Esophagus muscularis mucosa (tissue), 4 donors: ENCODE measurements at regions not wholly inside any gene's neighbourhood (a gene's known extent, or its start where the extent isn't known, plus 50 kb on each side); places are given as distances from the start of the nearest gene placed in this dataset.

Experiments used
- DNase-seq: peaks from one replicate; pipeline ENCODE4 v3.0.0-alpha.2; 2017; ENCODE audit errors: extremely low spot score
- H3K27ac ChIP-seq, 4 donors: fragments of 200-600 bp; sonication (generic); replicated peaks in 1 of 4; 1 replicate in 3 of 4; 2 replicates in 1 of 4; pipeline ENCODE4 v1.5.1; 2016 to 2019; ENCODE audit warnings: mild to moderate bottlenecking in 1 of 4
- H3K27me3 ChIP-seq, 4 donors: fragments of 200-600 bp; sonication (generic); one replicate each; pipeline versions ENCODE4 v1.5.1 to v1.6.0; 2016 to 2019
- H3K36me3 ChIP-seq, 4 donors: fragments of 200-600 bp; sonication (generic); one replicate each; pipeline ENCODE4 v1.5.1; 2016 to 2019
- H3K4me1 ChIP-seq, 4 donors: fragments of 200-600 bp; sonication (generic); one replicate each; pipeline ENCODE4 v1.5.1; 2016 to 2019
- H3K4me3 ChIP-seq, 4 donors: fragments of 200-600 bp; sonication (generic); 1 replicate in 2 of 4; 2 replicates in 2 of 4; pipeline ENCODE4 v1.5.1; 2016 to 2019; ENCODE audit warnings: mild to moderate bottlenecking in 4 of 4, moderate library complexity in 1 of 4
- H3K9me3 ChIP-seq, 4 donors: fragments of 200-600 bp; sonication (generic); 1 replicate in 3 of 4; 2 replicates in 1 of 4; pipeline ENCODE4 v1.5.1; 2016 to 2019
- CTCF ChIP-seq, 3 experiments: fragments of 200-600 bp in 2 of 3; fragments of 450-650 bp in 1 of 3; sonication (generic) in 2 of 3; IDR thresholded peaks; one replicate each; pipeline ENCODE4 v1.5.1; 2017 to 2019; ENCODE audit warnings: antibody characterized with exemption in 3 of 3, mild to moderate bottlenecking in 2 of 3, moderate library complexity in 1 of 3
- EP300 ChIP-seq: sonication (generic); formaldehyde crosslinking; IDR thresholded peaks from one replicate; pipeline ENCODE4 v1.6.1; 2017; ENCODE audit warnings: antibody characterized with exemption
- POLR2A ChIP-seq: fragments of 450-650 bp; IDR thresholded peaks from one replicate; pipeline ENCODE4 v1.6.1; 2017; ENCODE audit warnings: antibody characterized with exemption, moderate library complexity, mild to moderate bottlenecking, low read depth
- POLR2AphosphoS5 ChIP-seq, 2 donors: sonication (generic); formaldehyde crosslinking; IDR thresholded peaks; one replicate each; pipeline ENCODE4 v1.6.1; 2017; ENCODE audit warnings: antibody characterized with exemption in 2 of 2
- WGBS: methylation state at CpG from one replicate; pipeline ENCODE4 v1.1.5; 2018; 5-methylcytosine and 5-hydroxymethylcytosine counted together
- intact Hi-C: fragments of 100-400 bp; cut with DNase I; formaldehyde crosslinking; loops from one replicate; pipeline ENCODE4 v1.15.1; 2023

- no peak for TF ChIP-seq POLR2AphosphoS5 (IDR thresholded peaks at IDR 0.05)
- no peak for TF ChIP-seq CTCF (IDR thresholded peaks at IDR 0.05)
- no peak for TF ChIP-seq POLR2A
- no peak for TF ChIP-seq EP300
- no peak for DNase-seq
- H3K4me1 ChIP-seq = peaks cover 0 to 1% (median 0%) of the 10 kb centered on the region in 4 donors
- intact Hi-C loops = no loop called here
- H3K9me3 ChIP-seq = no peaks in the 10 kb centered on the region
- no peak overlapping the region for H3K27ac ChIP-seq
- H3K27me3 ChIP-seq = peaks cover 0 to 46% (median 6%) of the 10 kb centered on the region in 4 donors
- no peaks in the 10 kb centered on the region for H3K36me3 ChIP-seq
- WGBS = 14% methylated on average over 7 of the region's 7 CpGs
- H3K4me3 ChIP-seq = no peak overlapping the region
Observed at GRCh38 chr3:10744098-10744465, 71.9 kb upstream of the SLC6A11 start.

GRCh38 chr3:10745392-10745791 is 70.6 kb upstream of the SLC6A11 start:
- no peak for DNase-seq
- no peak for TF ChIP-seq POLR2A
- no peak for TF ChIP-seq POLR2AphosphoS5 (IDR thresholded peaks at IDR 0.05)
- intact Hi-C loops = no loop called here
- Histone ChIP-seq H3K27ac (no peak overlapping the region), H3K4me1 (no peaks in the 10 kb centered on the region), H3K36me3 (no peaks in the 10 kb centered on the region), H3K9me3 (no peaks in the 10 kb centered on the region), H3K4me3 (no peak overlapping the region), H3K27me3 (peaks cover 0 to 40% (median 0%) of the 10 kb centered on the region in 4 donors)

GRCh38 chr3:10746001-10746400 is 70.0 kb upstream of the SLC6A11 start:
- Histone ChIP-seq H3K4me1 (no peaks in the 10 kb centered on the region), H3K4me3 (no peak overlapping the region), H3K27me3 (peaks cover 0 to 43% (median 0%) of the 10 kb centered on the region in 4 donors), H3K36me3 (no peaks in the 10 kb centered on the region), H3K9me3 (no peaks in the 10 kb centered on the region), H3K27ac (no peak overlapping the region)
- no peak for DNase-seq
- WGBS = 55% methylated on average over 4 of the region's 4 CpGs
- intact Hi-C loops = no loop called here
- TF ChIP-seq CTCF (IDR thresholded peaks at IDR 0.05) (no peak), POLR2AphosphoS5 (IDR thresholded peaks at IDR 0.05) (no peak), EP300 (no peak), POLR2A (no peak)

- no peaks in the 10 kb centered on the region for H3K36me3 ChIP-seq
- 94% methylated on average over 2 of the region's 2 CpGs for WGBS
- H3K27ac ChIP-seq = no peak overlapping the region
- H3K9me3 ChIP-seq = no peaks in the 10 kb centered on the region
- H3K4me3 ChIP-seq = no peak overlapping the region
- intact Hi-C loops = no loop called here
- DNase-seq = no peak
- H3K4me1 ChIP-seq = no peaks in the 10 kb centered on the region
- peaks cover 0 to 45% (median 0%) of the 10 kb centered on the region in 4 donors for H3K27me3 ChIP-seq
- TF ChIP-seq POLR2AphosphoS5 (IDR thresholded peaks at IDR 0.05) (no peak), EP300 (no peak), POLR2A (no peak)
Observed at GRCh38 chr3:10746684-10747083, 69.3 kb upstream of the SLC6A11 start.

GRCh38 chr3:10747341-10747740 is 68.7 kb upstream of the SLC6A11 start:
- 78% methylated on average over 6 of the region's 6 CpGs for WGBS
- H3K27me3 ChIP-seq = peaks cover 0 to 52% (median 0%) of the 10 kb centered on the region in 4 donors
- intact Hi-C loops = no loop called here

More at GRCh38 chr3:10747341-10747740, 68.7 kb upstream of the SLC6A11 start:
- Histone ChIP-seq H3K27ac (no peak overlapping the region), H3K36me3 (no peaks in the 10 kb centered on the region), H3K4me1 (no peaks in the 10 kb centered on the region), H3K9me3 (no peaks in the 10 kb centered on the region), H3K4me3 (no peak overlapping the region)
- no peak for TF ChIP-seq POLR2A
- TF ChIP-seq CTCF (IDR thresholded peaks at IDR 0.05) = no peak
- no peak for TF ChIP-seq POLR2AphosphoS5 (IDR thresholded peaks at IDR 0.05)
- no peak for TF ChIP-seq EP300
- DNase-seq = no peak
